Neural progenitor cell (in vitro differentiated cells): ENCODE measurements at regions not wholly inside any gene's neighbourhood (a gene's known extent, or its start where the extent isn't known, plus 50 kb on each side); places are given as distances from the start of the nearest gene placed in this dataset.

Experiments used
- DNase-seq: peaks from one replicate; pipeline ENCODE4 v3.0.0-alpha.2; 2016; ENCODE audit warnings: low spot score
- H2AFZ ChIP-seq: fragments of 200-600 bp; sonication (generic); replicated peaks from 2 replicates; pipeline ENCODE4 v1.6.1; 2016; ENCODE audit warnings: antibody characterized with exemption
- H3F3A ChIP-seq: fragments of 200-600 bp; sonication (generic); 2 replicates; pipeline ENCODE4 v1.6.1; 2016; ENCODE audit warnings: antibody characterized with exemption, low read depth
- H3K27ac ChIP-seq: fragments of 200-600 bp; sonication (generic); 2 replicates; pipeline ENCODE4 v1.5.1; 2016; ENCODE audit warnings: mild to moderate bottlenecking
- H3K27me3 ChIP-seq: fragments of 200-600 bp; sonication (generic); 2 replicates; pipeline ENCODE4 v1.6.1; 2016; ENCODE audit warnings: mild to moderate bottlenecking, moderate library complexity
- H3K36me3 ChIP-seq: fragments of 200-600 bp; sonication (generic); 2 replicates; pipeline ENCODE4 v1.5.1; 2016
- H3K4me1 ChIP-seq: fragments of 200-600 bp; sonication (generic); 2 replicates; pipeline ENCODE4 v1.6.1; 2016; ENCODE audit warnings: mixed run types
- H3K4me2 ChIP-seq: fragments of 200-600 bp; sonication (generic); 2 replicates; pipeline ENCODE4 v1.6.1; 2016
- H3K4me3 ChIP-seq: fragments of 200-600 bp; sonication (generic); 2 replicates; pipeline ENCODE4 v1.5.1; 2016
- H3K79me2 ChIP-seq: fragments of 200-600 bp; sonication (generic); 2 replicates; pipeline ENCODE4 v1.6.1; 2016; ENCODE audit warnings: low read depth
- H3K9ac ChIP-seq: fragments of 200-600 bp; sonication (generic); 2 replicates; pipeline ENCODE4 v1.6.1; 2016
- H3K9me3 ChIP-seq: fragments of 200-600 bp; sonication (generic); 2 replicates; pipeline ENCODE4 v1.5.1; 2016; ENCODE audit warnings: low read depth
- H4K20me1 ChIP-seq: fragments of 200-600 bp; sonication (generic); 2 replicates; pipeline ENCODE4 v1.6.1; 2016; ENCODE audit warnings: low read depth
- H3K27ac Mint-ChIP-seq: 3 replicates; pipeline ENCODE4 v1.8.0; 2021; ENCODE audit warnings: mixed read lengths
- H3K27me3 Mint-ChIP-seq: 2 replicates; pipeline ENCODE4 v1.8.0; 2022; ENCODE audit warnings: low read depth, mild to moderate bottlenecking, inconsistent platforms, moderate library complexity, mixed read lengths; ENCODE audit not compliant: insufficient read depth
- H3K36me3 Mint-ChIP-seq: 3 replicates; pipeline ENCODE4 v1.8.0; 2021; ENCODE audit warnings: mixed read lengths
- H3K4me1 Mint-ChIP-seq: 3 replicates; pipeline ENCODE4 v1.8.0; 2021; ENCODE audit warnings: mixed read lengths
- H3K4me3 Mint-ChIP-seq: 3 replicates; pipeline ENCODE4 v1.8.0; 2021; ENCODE audit warnings: mild to moderate bottlenecking, moderate library complexity, mixed read lengths
- H3K9me3 Mint-ChIP-seq: 3 replicates; pipeline ENCODE4 v1.8.0; 2020; ENCODE audit warnings: mixed read lengths
- EZH2 ChIP-seq: fragments of 200-600 bp; sonication (generic); IDR thresholded peaks from 2 replicates; pipeline ENCODE4 v1.6.1; 2017; ENCODE audit warnings: antibody characterized with exemption, mild to moderate bottlenecking, moderate library complexity
- EZH2phosphoT487 ChIP-seq: fragments of 200-600 bp; sonication (generic); IDR thresholded peaks from 2 replicates; pipeline ENCODE4 v1.6.1; 2017; ENCODE audit warnings: antibody characterized with exemption
- TF ChIP-seq, protein P1 (sequence below): fragments of 200-600 bp; sonication (generic); IDR thresholded peaks from 2 replicates; pipeline ENCODE4 v1.5.1; 2017; ENCODE audit warnings: antibody characterized with exemption, mild to moderate bottlenecking

DNA sequence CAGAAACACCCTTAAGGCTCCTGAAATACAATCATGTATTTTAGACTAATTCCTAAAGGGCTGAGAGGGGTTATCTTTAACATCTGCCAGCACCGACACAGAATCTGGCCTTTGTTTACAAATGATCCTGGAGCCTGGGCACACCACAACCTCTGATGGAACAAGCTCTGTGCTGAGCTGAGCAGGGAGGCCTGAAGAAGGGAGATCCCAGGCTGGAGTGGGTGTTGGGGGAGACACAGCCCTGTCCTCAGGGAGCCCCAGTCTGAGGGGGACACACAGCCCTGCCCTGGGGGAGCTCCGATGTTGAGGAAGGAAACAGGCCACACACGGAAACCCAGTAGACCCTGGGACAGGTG lies 130.5 kb downstream of the VEGFA start:
- H3K36me3 ChIP-seq: no peaks in the 10 kb centered on the region
- no peak overlapping the region for H3K4me3 ChIP-seq
- H3K4me3 Mint-ChIP-seq: no peak overlapping the region
- no peak for DNase-seq
- no peak overlapping the region for H3K27ac Mint-ChIP-seq
- H3K4me1 ChIP-seq: peaks cover 3% of the 10 kb centered on the region
- H3K27ac ChIP-seq: no peak overlapping the region
- peaks cover 4% of the 10 kb centered on the region for H3K27me3 Mint-ChIP-seq
- TF ChIP-seq EZH2phosphoT487: no peak
- TF ChIP-seq, protein P1, sequence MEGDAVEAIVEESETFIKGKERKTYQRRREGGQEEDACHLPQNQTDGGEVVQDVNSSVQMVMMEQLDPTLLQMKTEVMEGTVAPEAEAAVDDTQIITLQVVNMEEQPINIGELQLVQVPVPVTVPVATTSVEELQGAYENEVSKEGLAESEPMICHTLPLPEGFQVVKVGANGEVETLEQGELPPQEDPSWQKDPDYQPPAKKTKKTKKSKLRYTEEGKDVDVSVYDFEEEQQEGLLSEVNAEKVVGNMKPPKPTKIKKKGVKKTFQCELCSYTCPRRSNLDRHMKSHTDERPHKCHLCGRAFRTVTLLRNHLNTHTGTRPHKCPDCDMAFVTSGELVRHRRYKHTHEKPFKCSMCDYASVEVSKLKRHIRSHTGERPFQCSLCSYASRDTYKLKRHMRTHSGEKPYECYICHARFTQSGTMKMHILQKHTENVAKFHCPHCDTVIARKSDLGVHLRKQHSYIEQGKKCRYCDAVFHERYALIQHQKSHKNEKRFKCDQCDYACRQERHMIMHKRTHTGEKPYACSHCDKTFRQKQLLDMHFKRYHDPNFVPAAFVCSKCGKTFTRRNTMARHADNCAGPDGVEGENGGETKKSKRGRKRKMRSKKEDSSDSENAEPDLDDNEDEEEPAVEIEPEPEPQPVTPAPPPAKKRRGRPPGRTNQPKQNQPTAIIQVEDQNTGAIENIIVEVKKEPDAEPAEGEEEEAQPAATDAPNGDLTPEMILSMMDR: no peak
- no peak for TF ChIP-seq EZH2
- H4K20me1 ChIP-seq: no peaks in the 10 kb centered on the region
- peaks cover 14% of the 10 kb centered on the region for H3K4me1 Mint-ChIP-seq
- H3F3A ChIP-seq: no peaks in the 10 kb centered on the region
- H3K4me2 ChIP-seq: no peak overlapping the region
- H3K9me3 Mint-ChIP-seq: no peaks in the 10 kb centered on the region
- no peaks in the 10 kb centered on the region for H3K9me3 ChIP-seq
- no peaks in the 10 kb centered on the region for H3K36me3 Mint-ChIP-seq
- no peaks in the 10 kb centered on the region for H3K79me2 ChIP-seq
- no peaks in the 10 kb centered on the region for H3K27me3 ChIP-seq
- no peak overlapping the region for H3K9ac ChIP-seq
- H2AFZ ChIP-seq: no peak overlapping the region

DNA sequence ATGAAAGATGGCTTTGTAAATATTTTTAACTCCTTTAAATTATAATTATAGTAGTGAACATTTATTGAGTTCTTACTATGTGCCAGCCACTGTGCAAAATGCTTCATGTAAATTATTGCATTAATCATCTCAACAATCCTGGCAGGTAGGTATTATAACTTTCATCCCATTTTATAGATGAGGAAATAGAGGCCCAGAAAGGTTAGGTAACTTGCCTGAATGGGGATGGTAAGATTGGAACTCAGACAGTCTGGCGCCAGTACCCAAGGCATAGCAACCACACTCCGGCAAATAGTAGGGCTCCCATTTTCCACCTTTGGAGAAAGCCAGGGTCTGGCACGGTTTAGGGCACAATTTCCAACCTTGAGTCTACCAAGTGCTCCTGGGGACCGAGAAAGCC lies 129.8 kb downstream of the VEGFA start:
- no peaks in the 10 kb centered on the region for H3K9me3 Mint-ChIP-seq
- peaks cover 14% of the 10 kb centered on the region for H3K4me1 Mint-ChIP-seq
- Histone ChIP-seq H3K4me1 (peaks cover 3% of the 10 kb centered on the region), H2AFZ (no peak overlapping the region), H3F3A (no peaks in the 10 kb centered on the region), H3K4me3 (no peak overlapping the region), H3K79me2 (no peaks in the 10 kb centered on the region), H3K36me3 (no peaks in the 10 kb centered on the region), H4K20me1 (no peaks in the 10 kb centered on the region), H3K27me3 (no peaks in the 10 kb centered on the region), H3K9ac (no peak overlapping the region), H3K27ac (no peak overlapping the region), H3K4me2 (no peak overlapping the region), H3K9me3 (no peaks in the 10 kb centered on the region)
- no peaks in the 10 kb centered on the region for H3K36me3 Mint-ChIP-seq
- TF ChIP-seq, protein P1: no peak
- H3K4me3 Mint-ChIP-seq: no peak overlapping the region
- no peak overlapping the region for H3K27ac Mint-ChIP-seq
- H3K27me3 Mint-ChIP-seq: peaks cover 4% of the 10 kb centered on the region
- no peak for DNase-seq

DNA sequence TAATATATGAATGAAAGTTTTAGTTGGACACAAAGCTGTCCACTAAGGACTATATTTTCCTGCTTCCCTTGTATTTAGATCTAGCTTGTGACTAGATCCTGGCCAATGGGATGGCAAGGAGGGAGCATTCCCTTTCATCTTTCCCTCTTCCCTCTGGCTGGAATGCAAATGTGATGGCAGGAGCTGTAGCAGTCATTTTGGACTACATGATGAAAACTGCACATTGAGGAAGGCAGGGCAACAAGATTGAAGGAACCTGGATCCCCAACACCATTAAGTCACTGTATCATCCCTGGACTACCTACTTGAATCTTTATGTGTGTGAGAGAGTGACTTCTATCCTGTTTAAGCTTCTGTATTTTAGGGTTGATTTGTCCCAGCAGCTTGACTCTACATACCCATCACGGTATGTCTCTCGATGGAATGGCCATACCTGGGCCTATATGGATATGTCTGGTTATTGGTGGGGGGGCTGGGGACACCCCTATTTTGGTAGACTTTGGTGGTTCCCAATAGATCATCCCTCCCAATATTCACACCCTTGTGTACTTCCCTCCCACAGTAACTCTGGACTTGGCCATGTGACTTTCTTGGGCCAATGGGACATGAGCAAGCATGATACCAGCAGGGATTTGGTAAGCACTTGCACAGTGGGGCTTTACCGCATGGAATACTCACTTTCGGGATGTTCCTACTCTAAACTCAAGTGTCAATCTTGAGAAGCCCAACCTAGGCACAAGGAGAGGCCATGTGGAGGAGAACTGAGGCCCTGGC lies 128.5 kb downstream of the VEGFA start:
- no peak for DNase-seq
- Mint-ChIP-seq H3K36me3 (no peaks in the 10 kb centered on the region), H3K9me3 (no peaks in the 10 kb centered on the region), H3K27ac (no peak overlapping the region), H3K4me3 (no peak overlapping the region), H3K27me3 (peaks cover 6% of the 10 kb centered on the region), H3K4me1 (peaks cover 14% of the 10 kb centered on the region)
- H3K4me1 ChIP-seq: peaks cover 3% of the 10 kb centered on the region
- no peaks in the 10 kb centered on the region for H3K9me3 ChIP-seq
- no peaks in the 10 kb centered on the region for H3K27me3 ChIP-seq
- no peak overlapping the region for H3K4me3 ChIP-seq
- H3K79me2 ChIP-seq: no peaks in the 10 kb centered on the region
- no peak overlapping the region for H3K4me2 ChIP-seq
- no peak overlapping the region for H2AFZ ChIP-seq
- no peak overlapping the region for H3K9ac ChIP-seq
- H3F3A ChIP-seq: no peaks in the 10 kb centered on the region
- H3K27ac ChIP-seq: no peak overlapping the region
- TF ChIP-seq EZH2 (no peak), EZH2phosphoT487 (no peak)
- TF ChIP-seq, protein P1: no peak
- H4K20me1 ChIP-seq: no peaks in the 10 kb centered on the region
- no peaks in the 10 kb centered on the region for H3K36me3 ChIP-seq
